PC-3 (cell line): ENCODE measurements at regions not wholly inside any gene's neighbourhood (a gene's known extent, or its start where the extent isn't known, plus 50 kb on each side); places are given as distances from the start of the nearest gene placed in this dataset.

Experiments used
- ATAC-seq: fragments of 200-7000 bp; cut with Tn5 transposase; 2 replicates; pipeline ENCODE4 v1.9.1; 2020; ENCODE audit warnings: mild to moderate bottlenecking, moderate library complexity
- BruUV-seq: library from RNA; stranded (reverse); fragments of 400-500 nt; replicated peaks from 2 replicates; lab custom pipeline; 2021; lab: Mats Ljungman, UMichigan
- CTCF ChIA-PET: fragments of 300-600 bp; sonication (Branson Sonifier 250); formaldehyde crosslinking; loops from one replicate; lab custom pipeline; 2022; ENCODE audit warnings: antibody characterized with exemption; lab: Charles Lee
- POLR2A ChIA-PET: fragments of 300-600 bp; sonication (Branson Sonifier 250); formaldehyde crosslinking; loops from one replicate; lab custom pipeline; 2022; ENCODE audit warnings: antibody characterized with exemption; ENCODE audit not compliant: unreplicated experiment; lab: Charles Lee
- DNase-seq: peaks from one replicate; pipeline ENCODE4 v3.0.0-alpha.2; 2015
- H2AFZ ChIP-seq: fragments of 300-600 bp; sonication (generic); 2 replicates; pipeline ENCODE4 v1.6.0; 2016; ENCODE audit warnings: antibody characterized with exemption, low read length
- H3F3A ChIP-seq: fragments of 300-600 bp; sonication (generic); one replicate; pipeline ENCODE4 v1.6.0; 2017; ENCODE audit warnings: antibody characterized with exemption, low read length, control low read depth, mild to moderate bottlenecking; ENCODE audit not compliant: unreplicated experiment
- H3K27ac ChIP-seq: fragments of 300-600 bp; sonication (generic); 2 replicates; pipeline ENCODE4 v1.5.1; 2016; ENCODE audit warnings: mild to moderate bottlenecking, low read length
- H3K27me3 ChIP-seq: fragments of 300-600 bp; sonication (generic); 2 replicates; pipeline ENCODE4 v1.6.1; 2016; ENCODE audit warnings: low read length, mixed read lengths
- H3K36me3 ChIP-seq: fragments of 300-600 bp; sonication (generic); 2 replicates; pipeline ENCODE4 v1.6.1; 2016; ENCODE audit warnings: low read depth, mixed run types, low read length, mixed read lengths
- H3K4me1 ChIP-seq: fragments of 300-600 bp; sonication (generic); 2 replicates; pipeline ENCODE4 v1.5.1; 2016; ENCODE audit warnings: low read length; ENCODE audit not compliant: insufficient read depth
- H3K4me2 ChIP-seq: fragments of 300-600 bp; sonication (generic); 2 replicates; pipeline ENCODE4 v1.6.0; 2016; ENCODE audit warnings: low read length
- H3K4me3 ChIP-seq: fragments of 300-600 bp; sonication (generic); 2 replicates; pipeline ENCODE4 v1.5.1; 2016; ENCODE audit warnings: mild to moderate bottlenecking, low read length, mixed read lengths
- H3K79me2 ChIP-seq: fragments of 300-600 bp; sonication (generic); 2 replicates; pipeline ENCODE4 v1.6.1; 2017; ENCODE audit warnings: low read length, mixed read lengths
- H3K9ac ChIP-seq: fragments of 300-600 bp; sonication (generic); 2 replicates; pipeline ENCODE4 v1.6.0; 2016; ENCODE audit warnings: mild to moderate bottlenecking, low read length
- H3K9me2 ChIP-seq: fragments of 300-600 bp; sonication (generic); replicated peaks from 2 replicates; pipeline ENCODE4 v1.6.1; 2016; ENCODE audit warnings: mixed run types, low read length, mixed read lengths
- H3K9me3 ChIP-seq: fragments of 300-600 bp; sonication (generic); 2 replicates; pipeline ENCODE4 v1.6.1; 2016; ENCODE audit warnings: low read length, mixed read lengths
- H4K20me1 ChIP-seq: fragments of 300-600 bp; sonication (generic); 2 replicates; pipeline ENCODE4 v1.6.1; 2016; ENCODE audit warnings: low read length, mixed read lengths
- CTCF ChIP-seq: fragments of 300-600 bp; sonication (generic); conservative IDR thresholded peaks from 2 replicates; pipeline ENCODE4 v1.5.1; 2017; ENCODE audit warnings: antibody characterized with exemption, low read depth, mild to moderate bottlenecking, low read length
- EZH2 ChIP-seq: fragments of 300-600 bp; sonication (generic); IDR thresholded peaks from one replicate; pipeline ENCODE4 v1.6.1; 2017; ENCODE audit warnings: antibody characterized with exemption, mild to moderate bottlenecking, low read length; ENCODE audit not compliant: unreplicated experiment
- EZH2phosphoT487 ChIP-seq: fragments of 300-600 bp; sonication (generic); IDR thresholded peaks from 2 replicates; pipeline ENCODE4 v1.6.1; 2018; ENCODE audit warnings: mild to moderate bottlenecking, antibody characterized with exemption, low read length, borderline replicate concordance
- intact Hi-C: fragments of 100-400 bp; cut with micrococcal nuclease; formaldehyde crosslinking; loops from 2 replicates; pipeline ENCODE4 v1.9.0; 2023

- Histone ChIP-seq H3F3A (no peaks in the 10 kb centered on the region), H2AFZ (peak overlapping the region; percentile 37), H3K4me3 (no peak overlapping the region), H3K9me3 (no peaks in the 10 kb centered on the region), H3K27me3 (no peaks in the 10 kb centered on the region), H3K79me2 (no peaks in the 10 kb centered on the region), H3K4me2 (peak overlapping the region; percentile 51), H3K4me1 (peaks cover 21% of the 10 kb centered on the region), H3K9ac (0 out of 2 replicates have a peak overlapping the region, but pooled peaks have one; percentile 6), H4K20me1 (no peaks in the 10 kb centered on the region), H3K27ac (peak overlapping the region; percentile 71), H3K9me2 (no peaks in the 10 kb centered on the region), H3K36me3 (no peaks in the 10 kb centered on the region)
- ChIA-PET POLR2A (no interaction called here), CTCF (interaction anchor here (0.7 to 1.2 kb wide), 2 partner anchors 85 to 106 kb away, joined by 4 to 6 read pairs; no protein-coding TSS in a partner anchor)
- intact Hi-C loops: loop anchor here (2.0 to 5.0 kb wide), 4 partner anchors 27 to 98 kb away; no protein-coding TSS in a partner anchor
- ATAC-seq (peak; percentile 95), DNase-seq (peak; percentile 95)
- BruUV-seq: no TSS peak
- TF ChIP-seq CTCF (no peak), EZH2phosphoT487 (no peak), EZH2 (no peak)
These were observed 663.3 kb upstream of the CHAC2 start for GRCh38 chr2:53104263-53104662.

GRCh38 chr2:53103679-53104078 is 663.9 kb upstream of the CHAC2 start:
- no peaks in the 10 kb centered on the region for H3K27me3 ChIP-seq

More at GRCh38 chr2:53103679-53104078, 663.9 kb upstream of the CHAC2 start:
- no peaks in the 10 kb centered on the region for H4K20me1 ChIP-seq
- no TSS peak for BruUV-seq
- peaks cover 21% of the 10 kb centered on the region for H3K4me1 ChIP-seq
- H2AFZ ChIP-seq: peak overlapping the region; percentile 37
- ATAC-seq: peak; percentile 15; the same call in 1 of the 2 replicates
- peak overlapping the region; percentile 51 for H3K4me2 ChIP-seq
- no peaks in the 10 kb centered on the region for H3K36me3 ChIP-seq
- no peak for TF ChIP-seq EZH2phosphoT487
- TF ChIP-seq CTCF: no peak
- no peak for TF ChIP-seq EZH2
- H3F3A ChIP-seq: no peaks in the 10 kb centered on the region
- ChIA-PET CTCF (interaction anchor here (1.2 kb wide), 1 partner anchor 85 kb away, joined by 6 read pairs; no protein-coding TSS in a partner anchor), POLR2A (no interaction called here)
- DNase-seq: peak; percentile 23
- H3K4me3 ChIP-seq: no peak overlapping the region
- H3K9me2 ChIP-seq: no peaks in the 10 kb centered on the region
- H3K27ac ChIP-seq: peak overlapping the region; percentile 71
- intact Hi-C loops: loop anchor here (2.0 to 5.0 kb wide), 4 partner anchors 27 to 99 kb away; no protein-coding TSS in a partner anchor
- H3K9ac ChIP-seq: no peak overlapping the region
- H3K79me2 ChIP-seq: no peaks in the 10 kb centered on the region
- no peaks in the 10 kb centered on the region for H3K9me3 ChIP-seq
